ENCODE measurements at regions not wholly inside any gene's neighbourhood (a gene's known extent, or its start where the extent isn't known, plus 50 kb on each side); places are given as distances from the start of the nearest gene placed in this dataset.
"Not testable (repeated sequence)": the region's sequence is repeated elsewhere in the genome, so short reads cannot be mapped to it uniquely, and the experiment has no call there.

- H3K9me3 ChIP-seq (ENCODE audit: control insufficient read depth, insufficient read depth, low read length) = no peaks in the 10 kb centered on the region
- no peak for ATAC-seq
- Mint-ChIP-seq H3K27me3 (ENCODE audit: low read depth in 2 of 2) (no peaks in the 10 kb centered on the region), H3K4me1 (no peaks in the 10 kb centered on the region), H3K27ac (no peak overlapping the region), H3K4me3 (no peak overlapping the region), H3K36me3 (no peaks in the 10 kb centered on the region), H3K9me3 (peaks cover 8 to 9% of the 10 kb centered on the region in 2 donors)
- no peak for TF ChIP-seq CTCF (IDR thresholded peaks at IDR 0.05)
- intact Hi-C loops (cut with micrococcal nuclease) = no loop called here
- no peaks in the 10 kb centered on the region for H3K4me1 ChIP-seq (ENCODE audit: control insufficient read depth, insufficient read depth, low read length)
- DNase-seq = no peak
- no peak overlapping the region for H3K4me3 ChIP-seq (ENCODE audit: low read length)
- no peaks in the 10 kb centered on the region for H3K36me3 ChIP-seq (ENCODE audit: control insufficient read depth, insufficient read depth, low read length)
- H3K27ac ChIP-seq (ENCODE audit: low read length) = no peak overlapping the region
- H3K27me3 ChIP-seq (ENCODE audit: control insufficient read depth, insufficient read depth, low read length) = no peaks in the 10 kb centered on the region
- WGBS (ENCODE audit: insufficient coverage) = 95% methylated on average over 2 of the region's 3 CpGs
These were observed 291.7 kb downstream of the FBXO8 start for GRCh38 chr4:173991814-173992213.

- Histone ChIP-seq H3K9me3 (ENCODE audit: control insufficient read depth, insufficient read depth, low read length) (no peaks in the 10 kb centered on the region), H3K4me1 (ENCODE audit: control insufficient read depth, insufficient read depth, low read length) (no peaks in the 10 kb centered on the region), H3K27ac (ENCODE audit: low read length) (no peak overlapping the region), H3K27me3 (ENCODE audit: control insufficient read depth, insufficient read depth, low read length) (no peaks in the 10 kb centered on the region), H3K36me3 (ENCODE audit: control insufficient read depth, insufficient read depth, low read length) (no peaks in the 10 kb centered on the region), H3K4me3 (ENCODE audit: low read length) (no peak overlapping the region)
- H3K27me3 Mint-ChIP-seq (ENCODE audit: low read depth in 2 of 2) = no peaks in the 10 kb centered on the region
- no peak overlapping the region for H3K27ac Mint-ChIP-seq
- no peak for ATAC-seq
- H3K9me3 Mint-ChIP-seq = peaks cover 5 to 9% of the 10 kb centered on the region in 2 donors
- no peaks in the 10 kb centered on the region for H3K4me1 Mint-ChIP-seq
- H3K36me3 Mint-ChIP-seq = no peaks in the 10 kb centered on the region
- intact Hi-C loops (cut with micrococcal nuclease) = no loop called here
- H3K4me3 Mint-ChIP-seq = no peak overlapping the region
- WGBS (ENCODE audit: insufficient coverage) = 80% methylated on average over 1 of the region's 1 CpG
- no peak for TF ChIP-seq CTCF (IDR thresholded peaks at IDR 0.05)
- DNase-seq = no peak
These were observed 292.2 kb downstream of the FBXO8 start for GRCh38 chr4:173991316-173991715.

GRCh38 chr4:173990869-173991210 is 292.6 kb downstream of the FBXO8 start:
- no peaks in the 10 kb centered on the region for H3K36me3 ChIP-seq (ENCODE audit: control insufficient read depth, insufficient read depth, low read length)
- H3K27ac ChIP-seq (ENCODE audit: low read length) = no peak overlapping the region
- H3K36me3 Mint-ChIP-seq = no peaks in the 10 kb centered on the region
- peaks cover 3 to 7% of the 10 kb centered on the region in 2 donors for H3K9me3 Mint-ChIP-seq
- no peaks in the 10 kb centered on the region for H3K4me1 ChIP-seq (ENCODE audit: control insufficient read depth, insufficient read depth, low read length)
- H3K27ac Mint-ChIP-seq = no peak overlapping the region
- TF ChIP-seq CTCF (IDR thresholded peaks at IDR 0.05) = no peak
- ATAC-seq (no peak), DNase-seq (no peak)
- H3K27me3 ChIP-seq (ENCODE audit: control insufficient read depth, insufficient read depth, low read length) = no peaks in the 10 kb centered on the region
- 70% methylated on average over 9 of the region's 9 CpGs for WGBS (ENCODE audit: insufficient coverage)
- no peak overlapping the region for H3K4me3 Mint-ChIP-seq
- H3K4me3 ChIP-seq (ENCODE audit: low read length) = no peak overlapping the region
- H3K27me3 Mint-ChIP-seq (ENCODE audit: low read depth in 2 of 2) = no peaks in the 10 kb centered on the region
- H3K9me3 ChIP-seq (ENCODE audit: control insufficient read depth, insufficient read depth, low read length) = no peaks in the 10 kb centered on the region
- no peaks in the 10 kb centered on the region for H3K4me1 Mint-ChIP-seq
- intact Hi-C loops (cut with micrococcal nuclease) = no loop called here

- H3K9me3 Mint-ChIP-seq = peaks cover 5 to 6% of the 10 kb centered on the region in 2 donors
- no peaks in the 10 kb centered on the region for H3K4me1 ChIP-seq (ENCODE audit: control insufficient read depth, insufficient read depth, low read length)
- no peaks in the 10 kb centered on the region for H3K36me3 ChIP-seq (ENCODE audit: control insufficient read depth, insufficient read depth, low read length)
- WGBS (ENCODE audit: insufficient coverage) = 75% methylated on average over 3 of the region's 6 CpGs
- TF ChIP-seq CTCF (IDR thresholded peaks at IDR 0.05) = no peak
- no peak overlapping the region for H3K4me3 ChIP-seq (ENCODE audit: low read length)
- H3K27me3 Mint-ChIP-seq (ENCODE audit: low read depth in 2 of 2) = no peaks in the 10 kb centered on the region
- no peaks in the 10 kb centered on the region for H3K27me3 ChIP-seq (ENCODE audit: control insufficient read depth, insufficient read depth, low read length)
- no peak for ATAC-seq
- no peak for DNase-seq
- no peaks in the 10 kb centered on the region for H3K9me3 ChIP-seq (ENCODE audit: control insufficient read depth, insufficient read depth, low read length)
- H3K4me3 Mint-ChIP-seq = no peak overlapping the region
- H3K27ac Mint-ChIP-seq = no peak overlapping the region
- no peaks in the 10 kb centered on the region for H3K4me1 Mint-ChIP-seq
- intact Hi-C loops (cut with micrococcal nuclease) = no loop called here
- no peaks in the 10 kb centered on the region for H3K36me3 Mint-ChIP-seq
- no peak overlapping the region for H3K27ac ChIP-seq (ENCODE audit: low read length)
These were observed 293.2 kb downstream of the FBXO8 start for GRCh38 chr4:173990126-173990868.

- H3K4me1 Mint-ChIP-seq; H3K27me3 ChIP-seq (ENCODE audit: control insufficient read depth, insufficient read depth, low read length); H3K36me3 ChIP-seq (ENCODE audit: control insufficient read depth, insufficient read depth, low read length); H3K27ac ChIP-seq (ENCODE audit: low read length); ATAC-seq; DNase-seq; H3K9me3 ChIP-seq (ENCODE audit: control insufficient read depth, insufficient read depth, low read length); intact Hi-C loops (cut with micrococcal nuclease); H3K27ac Mint-ChIP-seq; H3K4me3 Mint-ChIP-seq; H3K36me3 Mint-ChIP-seq; H3K27me3 Mint-ChIP-seq (ENCODE audit: low read depth in 2 of 2); H3K4me3 ChIP-seq (ENCODE audit: low read length); H3K4me1 ChIP-seq (ENCODE audit: control insufficient read depth, insufficient read depth, low read length): not testable (repeated sequence)
- H3K9me3 Mint-ChIP-seq = peaks cover 2 to 14% of the 10 kb centered on the region in 2 donors
- 90% methylated on average over 2 of the region's 4 CpGs for WGBS (ENCODE audit: insufficient coverage)
These were observed 319.9 kb downstream of the FBXO8 start for GRCh38 chr4:173963523-173963922.
